Ecto neural progenitor cell (in vitro differentiated cells): ENCODE measurements at regions not wholly inside any gene's neighbourhood (a gene's known extent, or its start where the extent isn't known, plus 50 kb on each side); places are given as distances from the start of the nearest gene placed in this dataset.

ENCODE experiments used
- DNase-seq: peaks from one replicate; pipeline ENCODE4 v3.0.0-alpha.2; 2018; ENCODE audit warnings: low spot score

GRCh38 chr15:39153058-39153714 lies 427.7 kb upstream of the THBS1 start:
- no peak for DNase-seq

- DNase-seq, result no peak
These were observed 427.2 kb upstream of the THBS1 start for GRCh38 chr15:39153716-39154115.

- DNase-seq, result no peak
These were observed 426.6 kb upstream of the THBS1 start for GRCh38 chr15:39154227-39154638.

GRCh38 chr15:39154776-39155175 lies 426.1 kb upstream of the THBS1 start:
- no peak for DNase-seq

- DNase-seq, result no peak
These were observed 424.7 kb upstream of the THBS1 start for GRCh38 chr15:39156166-39156565.

- DNase-seq, result no peak
These were observed 424.1 kb upstream of the THBS1 start for GRCh38 chr15:39156646-39157250.

- no peak for DNase-seq
These were observed 423.0 kb upstream of the THBS1 start for GRCh38 chr15:39157882-39158281.

GRCh38 chr15:39159833-39160232 lies 421.0 kb upstream of the THBS1 start:
- DNase-seq, result no peak

GRCh38 chr15:39161096-39161495 lies 419.8 kb upstream of the THBS1 start:
- no peak for DNase-seq

GRCh38 chr15:39165020-39165706 lies 415.7 kb upstream of the THBS1 start:
- DNase-seq, result no peak

GRCh38 chr15:39167164-39168058 lies 413.5 kb upstream of the THBS1 start:
- no peak for DNase-seq

- DNase-seq, result peak; percentile 66
These were observed 408.9 kb upstream of the THBS1 start for GRCh38 chr15:39171944-39172368.

GRCh38 chr15:39172380-39173281 lies 408.2 kb upstream of the THBS1 start:
- DNase-seq, result no peak

- no peak for DNase-seq
These were observed 407.5 kb upstream of the THBS1 start for GRCh38 chr15:39173426-39173825.

- DNase-seq, result no peak
These were observed 406.5 kb upstream of the THBS1 start for GRCh38 chr15:39174332-39174731.

- DNase-seq, result no peak
These were observed 404.8 kb upstream of the THBS1 start for GRCh38 chr15:39176030-39176429.

- DNase-seq, result no peak
These were observed 403.3 kb upstream of the THBS1 start for GRCh38 chr15:39177561-39177960.

- DNase-seq, result no peak
These were observed 400.8 kb upstream of the THBS1 start for GRCh38 chr15:39180030-39180429.

GRCh38 chr15:39180483-39180933 lies 400.4 kb upstream of the THBS1 start:
- DNase-seq, result no peak

- no peak for DNase-seq
These were observed 399.7 kb upstream of the THBS1 start for GRCh38 chr15:39181056-39181747.

- DNase-seq, result no peak
These were observed 398.9 kb upstream of the THBS1 start for GRCh38 chr15:39181940-39182339.
